Glutamatergic neuron (in vitro differentiated cells): ENCODE measurements at regions not wholly inside any gene's neighbourhood (a gene's known extent, or its start where the extent isn't known, plus 50 kb on each side); places are given as distances from the start of the nearest gene placed in this dataset.
A peak's percentile ranks its signal among the peaks of the same experiment; 100 is the strongest.

Experiments
- DNase-seq: peaks from one replicate; pipeline ENCODE4 v3.0.0; 2022
- H3K27ac Mint-ChIP-seq: one replicate; pipeline ENCODE4 v1.8.0; 2020; ENCODE audit warnings: mild to moderate bottlenecking, mixed read lengths, inconsistent platforms; ENCODE audit not compliant: unreplicated experiment
- H3K27me3 Mint-ChIP-seq: one replicate; pipeline ENCODE4 v1.8.0; 2020; ENCODE audit warnings: mild to moderate bottlenecking, moderate library complexity, mixed read lengths, inconsistent platforms; ENCODE audit not compliant: unreplicated experiment
- H3K36me3 Mint-ChIP-seq: one replicate; pipeline ENCODE4 v1.8.0; 2020; ENCODE audit warnings: mild to moderate bottlenecking, mixed read lengths, inconsistent platforms; ENCODE audit not compliant: unreplicated experiment
- H3K4me1 Mint-ChIP-seq: one replicate; pipeline ENCODE4 v1.8.0; 2020; ENCODE audit warnings: mild to moderate bottlenecking, low read depth, mixed read lengths, inconsistent platforms; ENCODE audit not compliant: unreplicated experiment
- H3K4me3 Mint-ChIP-seq: one replicate; pipeline ENCODE4 v1.8.0; 2020; ENCODE audit warnings: mild to moderate bottlenecking, mixed read lengths, inconsistent platforms; ENCODE audit not compliant: unreplicated experiment
- H3K9me3 Mint-ChIP-seq: one replicate; pipeline ENCODE4 v1.8.0; 2020; ENCODE audit warnings: mild to moderate bottlenecking, moderate library complexity, mixed read lengths, inconsistent platforms; ENCODE audit not compliant: unreplicated experiment
- TF ChIP-seq, protein P1 (sequence below): fragments of 200-600 bp; sonication (generic); IDR thresholded peaks from one replicate; pipeline ENCODE4 v1.5.0; 2021; ENCODE audit not compliant: partially characterized antibody, unreplicated experiment

DNA sequence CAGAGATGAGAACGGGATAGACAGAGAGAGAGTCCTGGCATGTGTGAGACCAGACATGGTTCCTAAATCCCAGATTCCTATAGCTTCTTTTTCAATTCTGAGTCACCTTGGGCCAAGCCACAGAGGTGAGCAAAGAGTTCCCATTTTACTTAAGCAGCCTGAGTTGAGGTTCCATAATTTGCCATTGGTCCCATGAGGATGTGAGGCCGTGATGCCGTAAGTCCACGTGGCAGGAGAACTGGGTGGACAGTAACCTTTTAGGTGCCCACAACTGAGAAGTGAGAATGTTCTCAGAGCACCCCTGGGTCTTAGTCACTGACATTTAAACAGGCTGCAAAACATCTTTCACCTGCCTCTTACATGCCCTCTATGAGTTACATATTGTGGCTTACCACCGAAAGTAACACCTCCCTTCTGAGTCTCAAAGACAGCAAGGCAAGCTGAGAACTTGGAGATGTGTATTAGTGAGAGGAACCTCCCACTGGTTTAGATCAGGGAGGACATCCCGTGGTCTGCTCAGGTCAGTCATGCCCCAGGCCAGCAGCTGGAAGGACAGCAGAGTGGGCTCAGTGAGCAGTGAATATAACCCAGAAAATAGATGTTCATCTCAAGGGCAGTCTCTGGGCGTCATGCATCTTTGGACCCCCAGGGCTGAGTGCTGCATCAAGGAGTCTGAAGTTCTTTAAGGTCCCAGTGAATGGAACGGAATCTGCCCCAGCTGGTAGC is 127.9 kb upstream of the LGALSL start:
- Mint-ChIP-seq H3K27me3 (peaks cover 8% of the 10 kb centered on the region), H3K4me1 (peaks cover 34% of the 10 kb centered on the region), H3K9me3 (peaks cover 2% of the 10 kb centered on the region), H3K4me3 (no peak overlapping the region), H3K27ac (no peak overlapping the region), H3K36me3 (no peaks in the 10 kb centered on the region)
- TF ChIP-seq, protein P1, sequence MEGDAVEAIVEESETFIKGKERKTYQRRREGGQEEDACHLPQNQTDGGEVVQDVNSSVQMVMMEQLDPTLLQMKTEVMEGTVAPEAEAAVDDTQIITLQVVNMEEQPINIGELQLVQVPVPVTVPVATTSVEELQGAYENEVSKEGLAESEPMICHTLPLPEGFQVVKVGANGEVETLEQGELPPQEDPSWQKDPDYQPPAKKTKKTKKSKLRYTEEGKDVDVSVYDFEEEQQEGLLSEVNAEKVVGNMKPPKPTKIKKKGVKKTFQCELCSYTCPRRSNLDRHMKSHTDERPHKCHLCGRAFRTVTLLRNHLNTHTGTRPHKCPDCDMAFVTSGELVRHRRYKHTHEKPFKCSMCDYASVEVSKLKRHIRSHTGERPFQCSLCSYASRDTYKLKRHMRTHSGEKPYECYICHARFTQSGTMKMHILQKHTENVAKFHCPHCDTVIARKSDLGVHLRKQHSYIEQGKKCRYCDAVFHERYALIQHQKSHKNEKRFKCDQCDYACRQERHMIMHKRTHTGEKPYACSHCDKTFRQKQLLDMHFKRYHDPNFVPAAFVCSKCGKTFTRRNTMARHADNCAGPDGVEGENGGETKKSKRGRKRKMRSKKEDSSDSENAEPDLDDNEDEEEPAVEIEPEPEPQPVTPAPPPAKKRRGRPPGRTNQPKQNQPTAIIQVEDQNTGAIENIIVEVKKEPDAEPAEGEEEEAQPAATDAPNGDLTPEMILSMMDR, result no peak
- no peak for DNase-seq

DNA sequence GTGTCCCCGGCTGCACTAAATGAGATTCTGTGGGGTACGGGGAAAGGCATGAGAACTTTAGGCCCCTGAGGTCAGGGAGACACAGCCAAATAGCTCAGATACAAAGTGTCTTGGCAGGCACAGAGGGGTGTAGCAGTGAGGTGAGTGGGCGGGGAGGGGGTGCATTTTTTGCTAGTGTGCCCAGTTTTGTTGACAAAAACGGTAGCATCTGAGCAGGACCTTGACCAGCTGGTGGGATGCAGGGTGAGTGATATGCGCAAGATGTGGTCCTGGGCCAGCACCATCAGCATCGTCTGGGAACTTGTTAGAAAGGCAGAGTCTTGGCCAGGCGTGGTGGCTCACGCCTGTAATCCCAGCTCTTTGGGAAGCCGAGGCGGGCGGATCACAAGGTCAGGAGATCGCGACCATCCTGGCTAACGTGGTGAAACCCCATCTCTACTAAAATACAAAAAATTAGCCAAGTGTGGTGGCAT is 127.3 kb upstream of the LGALSL start:
- Mint-ChIP-seq H3K27ac (no peak overlapping the region), H3K9me3 (peaks cover 2% of the 10 kb centered on the region), H3K36me3 (no peaks in the 10 kb centered on the region), H3K4me3 (no peak overlapping the region), H3K4me1 (peaks cover 38% of the 10 kb centered on the region), H3K27me3 (peaks cover 8% of the 10 kb centered on the region)
- TF ChIP-seq, protein P1, result no peak
- no peak for DNase-seq

DNA sequence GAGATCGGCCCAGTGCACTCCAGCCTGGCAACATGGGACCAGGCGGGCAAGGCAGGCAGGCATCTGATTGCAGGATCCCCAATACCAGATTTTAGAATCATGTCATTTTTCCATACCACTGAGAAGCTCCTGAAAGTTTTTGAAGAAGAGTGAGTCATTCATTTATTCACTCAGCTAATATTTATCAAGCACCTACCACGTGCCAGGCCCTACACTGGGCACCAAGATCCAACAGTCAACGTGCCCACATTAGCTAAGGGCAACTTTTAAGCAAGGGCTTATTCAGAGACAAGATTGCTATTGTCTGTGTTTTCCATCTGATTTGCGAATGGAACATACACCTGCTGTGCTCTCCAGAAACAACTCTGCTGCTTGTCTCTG is 126.8 kb upstream of the LGALSL start:
- Mint-ChIP-seq H3K27ac (no peak overlapping the region), H3K4me3 (no peak overlapping the region), H3K36me3 (no peaks in the 10 kb centered on the region), H3K9me3 (peaks cover 2% of the 10 kb centered on the region), H3K4me1 (peaks cover 37% of the 10 kb centered on the region), H3K27me3 (peaks cover 7% of the 10 kb centered on the region)
- TF ChIP-seq, protein P1, result no peak
- DNase-seq, result no peak

DNA sequence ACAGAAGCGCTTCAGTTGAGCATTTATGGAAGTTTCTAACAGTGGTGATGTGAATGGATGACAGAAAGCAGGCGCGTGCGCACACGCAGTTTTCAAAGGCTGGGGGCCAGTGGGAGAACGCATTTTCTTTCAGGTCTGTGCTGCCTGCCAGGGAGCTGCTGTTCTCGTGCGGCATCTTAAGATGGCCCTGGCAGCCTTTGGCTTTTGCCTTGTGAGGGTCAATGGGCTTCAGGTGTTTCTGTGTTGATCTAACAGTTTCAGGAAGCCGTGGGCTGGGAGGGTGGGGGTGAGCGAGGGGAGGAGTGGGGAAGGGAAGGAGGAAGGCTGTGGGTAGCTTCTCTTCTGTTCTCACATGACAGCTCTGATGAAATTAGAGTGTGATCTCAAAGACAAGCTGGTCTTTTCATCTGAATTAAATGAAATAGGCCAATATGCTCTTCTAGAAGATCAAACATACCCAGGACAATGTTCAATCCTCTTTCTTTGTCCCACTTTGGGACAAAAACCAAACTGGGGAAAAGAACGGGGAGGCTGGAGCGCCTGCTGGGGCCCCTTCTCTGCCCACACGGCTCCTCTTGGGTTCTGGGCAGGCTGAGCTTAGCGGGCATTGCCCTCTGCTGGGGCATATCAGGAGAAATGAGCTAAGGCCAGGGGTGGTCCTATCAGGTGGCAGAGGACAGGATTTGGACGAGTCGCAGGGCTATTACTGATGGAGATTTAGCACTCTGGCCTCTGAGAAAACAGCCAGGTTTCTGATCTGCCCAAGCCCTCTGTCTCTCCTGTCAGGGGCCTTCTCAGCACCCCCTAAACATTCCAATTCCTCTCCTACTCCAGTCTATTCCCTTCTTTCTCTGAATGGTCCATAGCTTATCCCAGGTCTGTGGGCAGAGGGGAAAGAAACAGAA is 126.2 kb upstream of the LGALSL start:
- Mint-ChIP-seq H3K36me3 (no peaks in the 10 kb centered on the region), H3K27ac (peak overlapping the region; percentile 39), H3K9me3 (peaks cover 2% of the 10 kb centered on the region), H3K27me3 (peaks cover 5% of the 10 kb centered on the region), H3K4me1 (peaks cover 33% of the 10 kb centered on the region), H3K4me3 (peak overlapping the region; percentile 61)
- no peak for DNase-seq
- TF ChIP-seq, protein P1, result no peak

DNA sequence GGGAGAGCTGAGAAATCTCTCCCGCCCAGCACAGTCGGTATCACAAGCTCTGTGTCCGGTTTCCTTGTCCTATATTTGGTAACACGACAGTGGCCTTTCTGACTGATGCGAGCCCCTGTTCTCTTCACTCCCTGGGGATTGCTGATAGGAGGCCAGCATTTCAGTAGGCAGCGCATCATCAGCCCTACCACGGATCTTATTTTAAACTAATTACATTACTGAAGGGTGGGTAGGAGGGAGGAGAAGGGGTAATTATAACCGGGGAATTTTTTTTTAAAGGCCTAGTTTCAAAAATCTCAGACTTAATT is 125.6 kb upstream of the LGALSL start:
- H3K4me3 Mint-ChIP-seq, result peak overlapping the region; percentile 61
- peak overlapping the region; percentile 39 for H3K27ac Mint-ChIP-seq
- H3K9me3 Mint-ChIP-seq, result peaks cover 2% of the 10 kb centered on the region
- peaks cover 5% of the 10 kb centered on the region for H3K27me3 Mint-ChIP-seq
- DNase-seq, result no peak
- peaks cover 28% of the 10 kb centered on the region for H3K4me1 Mint-ChIP-seq
- TF ChIP-seq, protein P1, result no peak
- no peaks in the 10 kb centered on the region for H3K36me3 Mint-ChIP-seq
